ENCODE measurements at regions not wholly inside any gene's neighbourhood (a gene's known extent, or its start where the extent isn't known, plus 50 kb on each side); places are given as distances from the start of the nearest gene placed in this dataset.

- TF ChIP-seq POLR2AphosphoS5 (IDR thresholded peaks at IDR 0.05) (no peak), POLR2A (IDR thresholded peaks at IDR 0.05) (no peak), CTCF (IDR thresholded peaks at IDR 0.05) (no peak)
- Histone ChIP-seq H3K36me3 (no peaks in the 10 kb centered on the region), H3K4me1 (no peaks in the 10 kb centered on the region), H3K4me3 (no peak overlapping the region), H3K27me3 (peaks cover 0 to 2% of the 10 kb centered on the region in 2 donors), H3K27ac (no peak overlapping the region), H3K9me3 (no peaks in the 10 kb centered on the region)
- DNase-seq (ENCODE audit: low spot score in 2 of 2), result no peak
- intact Hi-C loops (cut with DNase I; ENCODE audit: low total_unique reads), result no loop called here
These were observed 334.8 kb downstream of the DRD1 start for GRCh38 chr5:175109058-175109755.

GRCh38 chr5:175107865-175108264 is 336.1 kb downstream of the DRD1 start:
- intact Hi-C loops (cut with DNase I; ENCODE audit: low total_unique reads), result no loop called here
- no peaks in the 10 kb centered on the region for H3K4me1 ChIP-seq
- H3K27ac ChIP-seq, result no peak overlapping the region
- no peaks in the 10 kb centered on the region for H3K27me3 ChIP-seq
- TF ChIP-seq POLR2A (IDR thresholded peaks at IDR 0.05), result no peak
- no peak for TF ChIP-seq POLR2AphosphoS5 (IDR thresholded peaks at IDR 0.05)
- TF ChIP-seq CTCF (IDR thresholded peaks at IDR 0.05), result no peak
- H3K36me3 ChIP-seq, result no peaks in the 10 kb centered on the region
- DNase-seq (ENCODE audit: low spot score in 2 of 2), result no peak
- H3K9me3 ChIP-seq, result no peaks in the 10 kb centered on the region
- H3K4me3 ChIP-seq, result no peak overlapping the region

- H3K27ac ChIP-seq, result no peak overlapping the region
- H3K27me3 ChIP-seq, result no peaks in the 10 kb centered on the region
- intact Hi-C loops (cut with DNase I; ENCODE audit: low total_unique reads), result no loop called here
- TF ChIP-seq POLR2AphosphoS5 (IDR thresholded peaks at IDR 0.05) (no peak), CTCF (IDR thresholded peaks at IDR 0.05) (no peak), POLR2A (IDR thresholded peaks at IDR 0.05) (no peak)
- H3K36me3 ChIP-seq, result no peaks in the 10 kb centered on the region
- DNase-seq (ENCODE audit: low spot score in 2 of 2), result no peak
- no peaks in the 10 kb centered on the region for H3K4me1 ChIP-seq
- H3K9me3 ChIP-seq, result no peaks in the 10 kb centered on the region
- no peak overlapping the region for H3K4me3 ChIP-seq
These were observed 336.9 kb downstream of the DRD1 start for GRCh38 chr5:175107028-175107588.

- no peaks in the 10 kb centered on the region for H3K9me3 ChIP-seq
- H3K36me3 ChIP-seq, result no peaks in the 10 kb centered on the region
- no peaks in the 10 kb centered on the region for H3K27me3 ChIP-seq
- no peak overlapping the region for H3K27ac ChIP-seq
- TF ChIP-seq POLR2A (IDR thresholded peaks at IDR 0.05), result no peak
- TF ChIP-seq POLR2AphosphoS5 (IDR thresholded peaks at IDR 0.05), result no peak
- no peak for TF ChIP-seq CTCF (IDR thresholded peaks at IDR 0.05)
- intact Hi-C loops (cut with DNase I; ENCODE audit: low total_unique reads), result no loop called here
- DNase-seq (ENCODE audit: low spot score in 2 of 2), result no peak
- no peak overlapping the region for H3K4me3 ChIP-seq
- H3K4me1 ChIP-seq, result no peaks in the 10 kb centered on the region
These were observed 339.3 kb downstream of the DRD1 start for GRCh38 chr5:175104677-175105076.

GRCh38 chr5:175103746-175104145 is 340.2 kb downstream of the DRD1 start:
- no peak overlapping the region for H3K4me3 ChIP-seq
- no peaks in the 10 kb centered on the region for H3K4me1 ChIP-seq
- H3K9me3 ChIP-seq, result no peaks in the 10 kb centered on the region
- intact Hi-C loops (cut with DNase I; ENCODE audit: low total_unique reads), result no loop called here
- TF ChIP-seq POLR2AphosphoS5 (IDR thresholded peaks at IDR 0.05) (no peak), CTCF (IDR thresholded peaks at IDR 0.05) (no peak), POLR2A (IDR thresholded peaks at IDR 0.05) (no peak)
- no peaks in the 10 kb centered on the region for H3K36me3 ChIP-seq
- no peak for DNase-seq (ENCODE audit: low spot score in 2 of 2)
- no peaks in the 10 kb centered on the region for H3K27me3 ChIP-seq
- H3K27ac ChIP-seq, result no peak overlapping the region

Data from breast epithelium (tissue), 4 donors.